Osteoblast (primary cell): ENCODE measurements at regions not wholly inside any gene's neighbourhood (a gene's known extent, or its start where the extent isn't known, plus 50 kb on each side); places are given as distances from the start of the nearest gene placed in this dataset.
"Not testable (repeated sequence)": the region's sequence is repeated elsewhere in the genome, so short reads cannot be mapped to it uniquely, and the experiment has no call there.

Source experiments
- DNase-seq: peaks from one replicate; pipeline ENCODE4 v3.0.0; 2011; ENCODE audit warnings: low spot score, mixed read lengths; ENCODE audit not compliant: insufficient read length; ENCODE audit errors: missing footprints
- H2AFZ ChIP-seq: 2 replicates; pipeline ENCODE4 v1.6.0; 2011; ENCODE audit warnings: mild to moderate bottlenecking, low read length
- H3K27ac ChIP-seq: 2 replicates; pipeline ENCODE4 v1.5.1; 2011; ENCODE audit warnings: mild to moderate bottlenecking, low read depth, low read length, moderate library complexity
- H3K27me3 ChIP-seq: 2 replicates; pipeline ENCODE4 v1.6.0; 2012; ENCODE audit warnings: mild to moderate bottlenecking, control low read depth, inconsistent platforms, low read length, moderate library complexity; ENCODE audit not compliant: insufficient read depth
- H3K36me3 ChIP-seq: 2 replicates; pipeline ENCODE4 v1.5.1; 2011; ENCODE audit warnings: mild to moderate bottlenecking, low read length, control low read depth, moderate library complexity; ENCODE audit not compliant: insufficient read depth
- H3K4me1 ChIP-seq: 2 replicates; pipeline ENCODE4 v1.5.1; 2011; ENCODE audit warnings: mild to moderate bottlenecking, low read length, control low read depth, moderate library complexity; ENCODE audit not compliant: insufficient read depth
- H3K4me2 ChIP-seq: 2 replicates; pipeline ENCODE4 v1.6.0; 2011; ENCODE audit warnings: mild to moderate bottlenecking, low read length; ENCODE audit not compliant: insufficient read depth
- H3K4me3 ChIP-seq: fragments of 200-600 bp; sonication (generic); 3 replicates; pipeline ENCODE4 v1.5.1; 2012; ENCODE audit warnings: mild to moderate bottlenecking, low read length, inconsistent platforms; ENCODE audit not compliant: insufficient read depth
- H3K79me2 ChIP-seq: 2 replicates; pipeline ENCODE4 v1.6.0; 2012; ENCODE audit warnings: mild to moderate bottlenecking, low read length, control low read depth, inconsistent platforms; ENCODE audit not compliant: insufficient read depth
- H3K9me3 ChIP-seq: 2 replicates; pipeline ENCODE4 v1.5.1; 2011; ENCODE audit warnings: low read depth, low read length, control low read depth
- H4K20me1 ChIP-seq: 2 replicates; pipeline ENCODE4 v1.6.0; 2012; ENCODE audit warnings: mild to moderate bottlenecking, low read length, control low read depth; ENCODE audit not compliant: insufficient read depth
- CTCF ChIP-seq: IDR thresholded peaks from 2 replicates; pipeline ENCODE4 v1.5.1; 2011; ENCODE audit warnings: mild to moderate bottlenecking, low read depth, low read length, moderate library complexity; ENCODE audit errors: extremely low read depth

- Histone ChIP-seq H3K27me3 (no peaks in the 10 kb centered on the region), H3K4me1 (no peaks in the 10 kb centered on the region), H3K4me3 (no peak overlapping the region), H3K36me3 (no peaks in the 10 kb centered on the region), H3K79me2 (no peaks in the 10 kb centered on the region), H4K20me1 (no peaks in the 10 kb centered on the region), H2AFZ (no peak overlapping the region), H3K27ac (no peak overlapping the region), H3K4me2 (no peak overlapping the region), H3K9me3 (no peaks in the 10 kb centered on the region)
- TF ChIP-seq CTCF = no peak
- DNase-seq = no peak
Observed at GRCh38 chr7:138388673-138389491, 71.2 kb upstream of the TRIM24 start.

GRCh38 chr7:138395763-138396162 lies 64.3 kb upstream of the TRIM24 start:
- Histone ChIP-seq H4K20me1 (no peaks in the 10 kb centered on the region), H3K4me3 (no peak overlapping the region)

GRCh38 chr7:138396251-138397070 lies 63.6 kb upstream of the TRIM24 start:
- Histone ChIP-seq H4K20me1 (no peaks in the 10 kb centered on the region), H3K9me3 (no peaks in the 10 kb centered on the region), H3K4me3 (no peak overlapping the region), H3K4me2 (no peak overlapping the region), H2AFZ (no peak overlapping the region), H3K4me1 (no peaks in the 10 kb centered on the region), H3K27me3 (no peaks in the 10 kb centered on the region), H3K36me3 (no peaks in the 10 kb centered on the region), H3K27ac (no peak overlapping the region), H3K79me2 (no peaks in the 10 kb centered on the region)
- TF ChIP-seq CTCF = no peak
- DNase-seq = peak; percentile 47

More at GRCh38 chr7:138395763-138396162, 64.3 kb upstream of the TRIM24 start:
- no peak for TF ChIP-seq CTCF
- H3K4me2 ChIP-seq = no peak overlapping the region
- no peak for DNase-seq
- H3K9me3 ChIP-seq = no peaks in the 10 kb centered on the region
- H2AFZ ChIP-seq = no peak overlapping the region
- no peaks in the 10 kb centered on the region for H3K27me3 ChIP-seq
- no peaks in the 10 kb centered on the region for H3K79me2 ChIP-seq
- H3K36me3 ChIP-seq = no peaks in the 10 kb centered on the region
- H3K27ac ChIP-seq = no peak overlapping the region
- H3K4me1 ChIP-seq = no peaks in the 10 kb centered on the region

GRCh38 chr7:138397071-138397433 lies 63.0 kb upstream of the TRIM24 start:
- H3K4me2 ChIP-seq, H3K36me3 ChIP-seq, DNase-seq, H3K27me3 ChIP-seq, H3K4me1 ChIP-seq, H3K79me2 ChIP-seq, H3K27ac ChIP-seq, H3K4me3 ChIP-seq, H2AFZ ChIP-seq, H3K9me3 ChIP-seq, H4K20me1 ChIP-seq: not testable (repeated sequence)
